ENCODE measurements at regions not wholly inside any gene's neighbourhood (a gene's known extent, or its start where the extent isn't known, plus 50 kb on each side); places are given as distances from the start of the nearest gene placed in this dataset.

DNA sequence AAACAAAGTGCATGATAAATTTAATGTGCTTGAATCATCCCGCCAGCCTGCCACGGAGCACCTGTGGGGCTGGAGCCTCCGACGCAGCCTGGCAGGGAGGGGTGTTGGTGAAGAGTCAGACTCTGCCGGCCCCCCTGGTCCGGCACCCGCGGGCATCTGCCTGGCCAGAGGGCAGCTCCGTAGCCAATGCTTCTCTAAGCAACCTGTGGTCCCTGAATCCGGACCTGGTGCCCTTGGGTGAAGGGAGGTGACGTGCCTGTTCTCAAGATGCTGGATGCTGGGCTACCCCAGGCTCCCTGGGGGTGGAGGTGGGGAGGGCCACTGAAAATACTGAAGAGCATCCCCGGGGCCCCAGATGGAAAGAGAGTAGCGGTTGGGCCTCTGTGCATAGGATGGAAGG lies 158.6 kb upstream of the C14orf180 start:
- no peaks in the 10 kb centered on the region for H3K9me2 ChIP-seq (ENCODE audit: insufficient read depth, low read length)
- no peaks in the 10 kb centered on the region for H3F3A ChIP-seq (ENCODE audit: insufficient read depth, low read length, poor library complexity, severe bottlenecking)
- H3K4me2 ChIP-seq (ENCODE audit: low read length), result no peak overlapping the region
- TF ChIP-seq TAF1 (IDR thresholded peaks at IDR 0.05; ENCODE audit: low read depth), result no peak
- no peak for TF ChIP-seq EP300 (conservative IDR thresholded peaks at IDR 0.05; ENCODE audit: poor library complexity, severe bottlenecking)
- no peak for TF ChIP-seq MXI1 (conservative IDR thresholded peaks at IDR 0.05; ENCODE audit: poor library complexity, severe bottlenecking)
- no peak for TF ChIP-seq REST (IDR thresholded peaks at IDR 0.05; ENCODE audit: borderline replicate concordance)
- no peak for TF ChIP-seq RAD21 (conservative IDR thresholded peaks at IDR 0.05)
- no peak for TF ChIP-seq SMC3 (conservative IDR thresholded peaks at IDR 0.05; ENCODE audit: poor library complexity)
- no peak for TF ChIP-seq EZH2 (IDR thresholded peaks at IDR 0.05; ENCODE audit: borderline replicate concordance, insufficient read depth, low read length, poor library complexity, severe bottlenecking)
- TF ChIP-seq POLR2AphosphoS5 (IDR thresholded peaks at IDR 0.05), result no peak
- TF ChIP-seq, protein P1, sequence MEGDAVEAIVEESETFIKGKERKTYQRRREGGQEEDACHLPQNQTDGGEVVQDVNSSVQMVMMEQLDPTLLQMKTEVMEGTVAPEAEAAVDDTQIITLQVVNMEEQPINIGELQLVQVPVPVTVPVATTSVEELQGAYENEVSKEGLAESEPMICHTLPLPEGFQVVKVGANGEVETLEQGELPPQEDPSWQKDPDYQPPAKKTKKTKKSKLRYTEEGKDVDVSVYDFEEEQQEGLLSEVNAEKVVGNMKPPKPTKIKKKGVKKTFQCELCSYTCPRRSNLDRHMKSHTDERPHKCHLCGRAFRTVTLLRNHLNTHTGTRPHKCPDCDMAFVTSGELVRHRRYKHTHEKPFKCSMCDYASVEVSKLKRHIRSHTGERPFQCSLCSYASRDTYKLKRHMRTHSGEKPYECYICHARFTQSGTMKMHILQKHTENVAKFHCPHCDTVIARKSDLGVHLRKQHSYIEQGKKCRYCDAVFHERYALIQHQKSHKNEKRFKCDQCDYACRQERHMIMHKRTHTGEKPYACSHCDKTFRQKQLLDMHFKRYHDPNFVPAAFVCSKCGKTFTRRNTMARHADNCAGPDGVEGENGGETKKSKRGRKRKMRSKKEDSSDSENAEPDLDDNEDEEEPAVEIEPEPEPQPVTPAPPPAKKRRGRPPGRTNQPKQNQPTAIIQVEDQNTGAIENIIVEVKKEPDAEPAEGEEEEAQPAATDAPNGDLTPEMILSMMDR (IDR thresholded peaks at IDR 0.05; ENCODE audit: poor library complexity, severe bottlenecking), result no peak
- H3K9ac ChIP-seq (ENCODE audit: low read length), result no peak overlapping the region
- no peak overlapping the region for H3K27ac ChIP-seq (ENCODE audit: low read length)
- H2AFZ ChIP-seq (ENCODE audit: low read depth, low read length), result no peak overlapping the region
- H3K79me2 ChIP-seq (replicated peaks; ENCODE audit: insufficient read depth, low read length), result no peaks in the 10 kb centered on the region
- H3K9me3 ChIP-seq (ENCODE audit: low read length), result no peaks in the 10 kb centered on the region
- no peaks in the 10 kb centered on the region for H3K36me3 ChIP-seq (ENCODE audit: insufficient read depth, low read length)
- H4K20me1 ChIP-seq (ENCODE audit: insufficient read depth), result no peaks in the 10 kb centered on the region
- H3K27me3 ChIP-seq (ENCODE audit: insufficient read depth, low read depth, low read length), result no peaks in the 10 kb centered on the region
- H3K4me3 ChIP-seq (ENCODE audit: low read length), result no peak overlapping the region

- no peak for TF ChIP-seq POLR2AphosphoS5 (IDR thresholded peaks at IDR 0.05)
- no peak for TF ChIP-seq RAD21 (conservative IDR thresholded peaks at IDR 0.05)
- TF ChIP-seq, protein P1 (IDR thresholded peaks at IDR 0.05; ENCODE audit: poor library complexity, severe bottlenecking), result no peak
- TF ChIP-seq EZH2 (IDR thresholded peaks at IDR 0.05; ENCODE audit: borderline replicate concordance, insufficient read depth, low read length, poor library complexity, severe bottlenecking), result no peak
- no peak for TF ChIP-seq EP300 (conservative IDR thresholded peaks at IDR 0.05; ENCODE audit: poor library complexity, severe bottlenecking)
- no peak for TF ChIP-seq MXI1 (conservative IDR thresholded peaks at IDR 0.05; ENCODE audit: poor library complexity, severe bottlenecking)
- Histone ChIP-seq H3K27me3 (ENCODE audit: insufficient read depth, low read depth, low read length) (no peaks in the 10 kb centered on the region), H3K27ac (ENCODE audit: low read length) (no peak overlapping the region), H3K9me2 (ENCODE audit: insufficient read depth, low read length) (no peaks in the 10 kb centered on the region), H3K4me3 (ENCODE audit: low read length) (no peak overlapping the region), H3F3A (ENCODE audit: insufficient read depth, low read length, poor library complexity, severe bottlenecking) (no peaks in the 10 kb centered on the region), H3K9ac (ENCODE audit: low read length) (no peak overlapping the region), H4K20me1 (ENCODE audit: insufficient read depth) (no peaks in the 10 kb centered on the region), H3K9me3 (ENCODE audit: low read length) (no peaks in the 10 kb centered on the region), H3K79me2 (replicated peaks; ENCODE audit: insufficient read depth, low read length) (no peaks in the 10 kb centered on the region), H2AFZ (ENCODE audit: low read depth, low read length) (no peak overlapping the region), H3K4me2 (ENCODE audit: low read length) (no peak overlapping the region), H3K36me3 (ENCODE audit: insufficient read depth, low read length) (no peaks in the 10 kb centered on the region)
These were observed 158.2 kb upstream of the C14orf180 start for GRCh38 chr14:104421401-104421821.
